ENCODE measurements at regions not wholly inside any gene's neighbourhood (a gene's known extent, or its start where the extent isn't known, plus 50 kb on each side); places are given as distances from the start of the nearest gene placed in this dataset.

DNA sequence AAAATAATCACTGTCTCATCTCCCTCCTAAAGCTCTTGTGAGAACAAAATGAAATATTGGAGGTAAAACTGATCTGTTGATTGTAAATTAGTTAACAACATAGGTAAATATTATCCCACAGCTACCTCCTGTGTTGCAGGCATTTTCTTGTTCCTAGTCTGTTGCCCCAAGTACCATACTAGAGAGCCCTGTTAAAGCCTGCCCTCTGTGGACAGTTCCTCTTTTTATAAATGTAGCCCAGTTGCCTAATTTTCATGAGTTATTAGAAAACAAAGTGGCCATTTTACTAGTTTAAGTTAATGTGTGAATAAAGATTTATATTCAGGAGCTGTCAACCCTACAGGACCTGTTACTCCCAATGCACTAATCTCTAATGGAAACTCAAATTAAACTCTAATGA lies 180.0 kb upstream of the KCND3 start:
- Histone ChIP-seq H2AFZ (ENCODE audit: low read depth, low read length) (no peak overlapping the region), H3K79me2 (ENCODE audit: control insufficient read depth, insufficient read depth, low read length) (no peaks in the 10 kb centered on the region), H3K9me1 (ENCODE audit: control insufficient read depth, insufficient read depth, low read length) (no peaks in the 10 kb centered on the region), H4K20me1 (replicated peaks; ENCODE audit: control insufficient read depth, insufficient read depth, low read length) (no peaks in the 10 kb centered on the region), H3K4me2 (ENCODE audit: insufficient read depth, low read length) (no peak overlapping the region), H3K27me3 (ENCODE audit: control insufficient read depth in 2 of 2, insufficient read depth in 2 of 2, low read length in 2 of 2) (peaks cover 0 to 4% of the 10 kb centered on the region in 2 experiments; a peak in 2 of 5 replicates), H3K4me3 (no peak overlapping the region), H3K9ac (ENCODE audit: insufficient read depth in 1 of 2, low read depth in 2 of 2, low read length in 2 of 2) (no peak overlapping the region), H3K27ac (ENCODE audit: extremely low read depth, low read depth, low read length) (no peak overlapping the region), H3K36me3 (ENCODE audit: control insufficient read depth, insufficient read depth, low read length) (no peaks in the 10 kb centered on the region), H3K9me3 (replicated peaks; ENCODE audit: control insufficient read depth, insufficient read depth, low read depth, low read length) (no peaks in the 10 kb centered on the region), H3K4me1 (replicated peaks in 1 of 2; ENCODE audit: control insufficient read depth in 2 of 2, insufficient read depth in 2 of 2, low read length in 2 of 2) (no peaks in the 10 kb centered on the region)
- no TSS peak for BruUV-seq (replicated peaks)
- ChIA-PET POLR2A (interaction anchor here (1.0 kb wide), 1 partner anchor 296 kb away, joined by 3 read pairs; no protein-coding TSS in a partner anchor), CTCF (ENCODE audit: low intra/inter-chr PET ratio) (interaction anchor here (0.6 kb wide), 1 partner anchor 216 kb away, joined by 3 read pairs; no protein-coding TSS in a partner anchor)
- TF ChIP-seq POU5F1 (IDR thresholded peaks at IDR 0.05; ENCODE audit: borderline replicate concordance, low read depth, low read length, partially characterized antibody) (no peak), SPI1 (IDR thresholded peaks at IDR 0.05; ENCODE audit: borderline replicate concordance, low read depth, low read length) (peak; percentile 68; the same call in 1 of the 2 replicates)
- in situ Hi-C loops (cut with MboI), result no loop called here
- ATAC-seq (no peak), DNase-seq (ENCODE audit: extremely low read depth in 1 of 4, low spot score in 3 of 4) (no peak), FAIRE-seq (no peak)
- intact Hi-C loops (cut with micrococcal nuclease), result no loop called here

DNA sequence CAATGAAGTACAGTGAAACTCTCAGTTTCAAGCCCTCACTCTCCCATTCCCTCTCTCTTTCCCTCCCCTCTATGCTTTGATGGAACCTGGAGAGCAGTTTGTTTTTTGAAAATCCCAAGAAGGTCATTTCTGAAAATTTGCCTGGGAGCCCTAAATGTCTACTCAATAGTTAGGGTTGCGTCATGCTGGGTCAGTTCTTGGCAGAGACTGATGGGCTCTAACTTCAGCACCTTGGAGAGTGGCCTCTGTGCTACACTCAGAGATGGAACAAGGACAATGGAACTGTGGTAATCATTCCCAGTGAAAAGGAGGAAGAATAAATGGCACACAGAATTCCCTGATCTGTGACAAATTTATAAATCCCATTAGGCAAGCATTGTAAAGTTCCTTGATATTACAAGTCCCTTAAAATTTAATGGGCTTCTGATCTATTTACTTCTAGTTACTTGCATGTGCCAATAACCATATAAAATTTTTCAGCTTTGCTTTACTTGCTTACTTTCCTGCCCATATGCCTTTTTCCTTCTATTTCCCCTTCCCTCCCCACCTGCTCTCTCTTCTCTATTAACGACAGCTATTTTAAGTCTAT lies 182.9 kb upstream of the KCND3 start:
- Histone ChIP-seq H3K9me3 (replicated peaks; ENCODE audit: control insufficient read depth, insufficient read depth, low read depth, low read length) (no peaks in the 10 kb centered on the region), H3K79me2 (ENCODE audit: control insufficient read depth, insufficient read depth, low read length) (no peaks in the 10 kb centered on the region), H3K27me3 (ENCODE audit: control insufficient read depth in 2 of 2, insufficient read depth in 2 of 2, low read length in 2 of 2) (no peaks in the 10 kb centered on the region), H2AFZ (ENCODE audit: low read depth, low read length) (no peak overlapping the region), H3K4me2 (ENCODE audit: insufficient read depth, low read length) (no peak overlapping the region), H4K20me1 (replicated peaks; ENCODE audit: control insufficient read depth, insufficient read depth, low read length) (no peaks in the 10 kb centered on the region), H3K9ac (ENCODE audit: insufficient read depth in 1 of 2, low read depth in 2 of 2, low read length in 2 of 2) (no peak overlapping the region), H3K4me3 (no peak overlapping the region), H3K27ac (ENCODE audit: extremely low read depth, low read depth, low read length) (no peak overlapping the region), H3K4me1 (replicated peaks in 1 of 2; ENCODE audit: control insufficient read depth in 2 of 2, insufficient read depth in 2 of 2, low read length in 2 of 2) (no peaks in the 10 kb centered on the region), H3K36me3 (ENCODE audit: control insufficient read depth, insufficient read depth, low read length) (no peaks in the 10 kb centered on the region), H3K9me1 (ENCODE audit: control insufficient read depth, insufficient read depth, low read length) (no peaks in the 10 kb centered on the region)
- peak; percentile 82 for ATAC-seq
- ChIA-PET CTCF (ENCODE audit: low intra/inter-chr PET ratio) (no interaction called here), POLR2A (no interaction called here)
- WGBS (ENCODE audit: insufficient coverage, low coverage, missing lambda C conversion rate), result 0% methylated on average over 2 of the region's 2 CpGs
- intact Hi-C loops (cut with micrococcal nuclease), result no loop called here
- peak; percentile 69 for FAIRE-seq
- in situ Hi-C loops (cut with MboI), result no loop called here
- no TSS peak for BruUV-seq (replicated peaks)
- peak; percentile 38 to 61 (median 55) for DNase-seq (ENCODE audit: extremely low read depth in 1 of 4, low spot score in 3 of 4)
- TF ChIP-seq, protein P1, sequence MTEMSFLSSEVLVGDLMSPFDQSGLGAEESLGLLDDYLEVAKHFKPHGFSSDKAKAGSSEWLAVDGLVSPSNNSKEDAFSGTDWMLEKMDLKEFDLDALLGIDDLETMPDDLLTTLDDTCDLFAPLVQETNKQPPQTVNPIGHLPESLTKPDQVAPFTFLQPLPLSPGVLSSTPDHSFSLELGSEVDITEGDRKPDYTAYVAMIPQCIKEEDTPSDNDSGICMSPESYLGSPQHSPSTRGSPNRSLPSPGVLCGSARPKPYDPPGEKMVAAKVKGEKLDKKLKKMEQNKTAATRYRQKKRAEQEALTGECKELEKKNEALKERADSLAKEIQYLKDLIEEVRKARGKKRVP (CRISPR knock-in tag; IDR thresholded peaks at IDR 0.05), result peak; percentile 71
- no peak for TF ChIP-seq EP400 (IDR thresholded peaks at IDR 0.05)
- TF ChIP-seq RFX7 (CRISPR knock-in tag; IDR thresholded peaks at IDR 0.05), result no peak
- peak; percentile 76 for TF ChIP-seq ZNF449 (CRISPR knock-in tag; IDR thresholded peaks at IDR 0.05)
- TF ChIP-seq ZBTB8A (IDR thresholded peaks at IDR 0.05; ENCODE audit: partially characterized antibody), result no peak
- TF ChIP-seq NFIC (IDR thresholded peaks at IDR 0.05), result no peak
- TF ChIP-seq ZNF778 (CRISPR knock-in tag; IDR thresholded peaks at IDR 0.05), result no peak
- TF ChIP-seq ZNF766 (CRISPR knock-in tag; conservative IDR thresholded peaks at IDR 0.05), result peak; percentile 94
- no peak for TF ChIP-seq SMARCE1 (IDR thresholded peaks at IDR 0.05)
- TF ChIP-seq BACH1 (tag; IDR thresholded peaks at IDR 0.05), result no peak
- no peak for TF ChIP-seq SREBF2 (CRISPR knock-in tag; IDR thresholded peaks at IDR 0.05)
- no peak for TF ChIP-seq C11orf30 (IDR thresholded peaks at IDR 0.05; ENCODE audit: low read depth)
- no peak for TF ChIP-seq NBN (IDR thresholded peaks at IDR 0.05; ENCODE audit: low read depth)
- 0 out of 2 replicates have a peak, but pooled peaks have one; percentile 39 for TF ChIP-seq ZNF239 (CRISPR knock-in tag; IDR thresholded peaks at IDR 0.05)

All from K562 (cell line).